Fibroblast of lung (primary cell): ENCODE measurements at regions not wholly inside any gene's neighbourhood (a gene's known extent, or its start where the extent isn't known, plus 50 kb on each side); places are given as distances from the start of the nearest gene placed in this dataset.

Experiments
- EZH2 ChIP-seq: IDR thresholded peaks from 2 replicates; pipeline ENCODE4 v1.5.1; 2012; ENCODE audit warnings: low read length, control low read depth, mild to moderate bottlenecking; ENCODE audit errors: missing control alignments
- TF ChIP-seq, protein P1 (sequence below), 2 donors: IDR thresholded peaks in 1 of 2; conservative IDR thresholded peaks in 1 of 2; 1 replicate in 1 of 2; 2 replicates in 1 of 2; pipeline ENCODE4 v1.5.1; 2011 to 2012; ENCODE audit warnings: low read length in 2 of 2, control low read depth in 1 of 2, inconsistent platforms in 1 of 2, low read depth in 1 of 2, mild to moderate bottlenecking in 1 of 2

DNA sequence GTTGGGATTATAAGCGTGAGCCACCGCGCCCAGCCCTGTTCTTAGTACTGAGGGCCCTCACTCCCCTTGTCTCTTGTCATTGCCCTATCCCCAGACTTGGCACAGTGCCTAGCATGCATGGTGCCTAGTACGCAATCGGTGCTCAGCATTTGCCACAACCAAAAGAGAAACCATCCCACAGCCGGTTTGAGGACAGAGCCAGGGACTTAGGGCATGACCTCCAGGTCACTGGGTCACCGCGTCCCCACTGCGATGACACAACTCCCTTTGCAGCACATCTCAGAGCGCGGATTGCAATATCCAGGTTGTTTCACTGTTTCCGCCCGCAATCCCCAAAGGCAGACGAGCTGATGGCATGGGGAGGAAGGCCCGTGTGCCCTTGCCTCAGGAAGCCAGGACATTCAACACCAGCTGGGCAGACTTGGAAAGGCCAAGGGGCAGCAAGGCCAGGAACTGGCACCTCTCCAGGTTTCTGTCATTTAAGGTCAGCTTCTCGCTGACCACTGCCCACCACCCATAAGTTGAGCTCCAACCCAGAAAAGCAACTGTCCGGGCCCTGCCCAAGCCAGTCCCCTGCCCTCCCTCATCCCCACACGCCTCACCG is 274.5 kb downstream of the MRTFB start:
- TF ChIP-seq, protein P1, sequence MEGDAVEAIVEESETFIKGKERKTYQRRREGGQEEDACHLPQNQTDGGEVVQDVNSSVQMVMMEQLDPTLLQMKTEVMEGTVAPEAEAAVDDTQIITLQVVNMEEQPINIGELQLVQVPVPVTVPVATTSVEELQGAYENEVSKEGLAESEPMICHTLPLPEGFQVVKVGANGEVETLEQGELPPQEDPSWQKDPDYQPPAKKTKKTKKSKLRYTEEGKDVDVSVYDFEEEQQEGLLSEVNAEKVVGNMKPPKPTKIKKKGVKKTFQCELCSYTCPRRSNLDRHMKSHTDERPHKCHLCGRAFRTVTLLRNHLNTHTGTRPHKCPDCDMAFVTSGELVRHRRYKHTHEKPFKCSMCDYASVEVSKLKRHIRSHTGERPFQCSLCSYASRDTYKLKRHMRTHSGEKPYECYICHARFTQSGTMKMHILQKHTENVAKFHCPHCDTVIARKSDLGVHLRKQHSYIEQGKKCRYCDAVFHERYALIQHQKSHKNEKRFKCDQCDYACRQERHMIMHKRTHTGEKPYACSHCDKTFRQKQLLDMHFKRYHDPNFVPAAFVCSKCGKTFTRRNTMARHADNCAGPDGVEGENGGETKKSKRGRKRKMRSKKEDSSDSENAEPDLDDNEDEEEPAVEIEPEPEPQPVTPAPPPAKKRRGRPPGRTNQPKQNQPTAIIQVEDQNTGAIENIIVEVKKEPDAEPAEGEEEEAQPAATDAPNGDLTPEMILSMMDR (conservative IDR thresholded peaks at IDR 0.05 in 1 of 2, IDR thresholded peaks at IDR 0.05 in 1 of 2; ENCODE audit: low read depth in 1 of 2, low read length in 2 of 2): no peak
- TF ChIP-seq EZH2: no peak
